Astrocyte of the cerebellum (primary cell): ENCODE measurements at regions not wholly inside any gene's neighbourhood (a gene's known extent, or its start where the extent isn't known, plus 50 kb on each side); places are given as distances from the start of the nearest gene placed in this dataset.
A peak's percentile ranks its signal among the peaks of the same experiment; 100 is the strongest.

Experiments
- DNase-seq: peaks from one replicate; pipeline ENCODE4 v3.0.0-alpha.2; 2011; ENCODE audit warnings: low read depth
- H3K4me3 ChIP-seq: 2 replicates; pipeline ENCODE4 v1.5.1; 2011; ENCODE audit warnings: mild to moderate bottlenecking, low read depth, low read length, moderate library complexity
- CTCF ChIP-seq: IDR thresholded peaks from 2 replicates; pipeline ENCODE4 v1.5.1; 2012; ENCODE audit warnings: low read length, low read depth, moderate library complexity, mild to moderate bottlenecking; ENCODE audit errors: missing control alignments
- in situ Hi-C: cut with HindIII; loops from 2 replicates; pipeline ENCODE4 v1.10.0; 2017; ENCODE audit warnings: low sequenced_read_pairs

- no peak for DNase-seq
- H3K4me3 ChIP-seq, result no peak overlapping the region
- in situ Hi-C loops, result no loop called here
- TF ChIP-seq CTCF, result no peak
Measured at GRCh38 chr2:65649811-65650589, 217.6 kb upstream of the SPRED2 start.

- H3K4me3 ChIP-seq, result no peak overlapping the region
- DNase-seq, result no peak
- TF ChIP-seq CTCF, result no peak
- in situ Hi-C loops, result no loop called here
Measured at GRCh38 chr2:65647249-65647842, 214.9 kb upstream of the SPRED2 start.

- no peak for DNase-seq
- no peak overlapping the region for H3K4me3 ChIP-seq
- no peak for TF ChIP-seq CTCF
- in situ Hi-C loops, result no loop called here
Measured at GRCh38 chr2:65640793-65641103, 208.3 kb upstream of the SPRED2 start.

- DNase-seq, result peak; percentile 94
- in situ Hi-C loops, result loop anchor here (5.0 kb wide), 1 partner anchor 808 kb away; no protein-coding TSS in a partner anchor
- TF ChIP-seq CTCF, result no peak
- no peak overlapping the region for H3K4me3 ChIP-seq
Measured at GRCh38 chr2:65639156-65639864, 206.9 kb upstream of the SPRED2 start.

- in situ Hi-C loops, result loop anchor here (5.0 kb wide), 1 partner anchor 809 kb away; no protein-coding TSS in a partner anchor
- peak; percentile 16 for TF ChIP-seq CTCF
- no peak for DNase-seq
- no peak overlapping the region for H3K4me3 ChIP-seq
Measured at GRCh38 chr2:65638443-65638842, 206.0 kb upstream of the SPRED2 start.

GRCh38 chr2:65636813-65637483 is 204.5 kb upstream of the SPRED2 start:
- no peak for TF ChIP-seq CTCF
- DNase-seq, result no peak
- in situ Hi-C loops, result loop anchor here (5.0 kb wide), 1 partner anchor 810 kb away; no protein-coding TSS in a partner anchor

More at GRCh38 chr2:65636813-65637483, 204.5 kb upstream of the SPRED2 start:
- H3K4me3 ChIP-seq, result no peak overlapping the region
